ENCODE measurements at regions not wholly inside any gene's neighbourhood (a gene's known extent, or its start where the extent isn't known, plus 50 kb on each side); places are given as distances from the start of the nearest gene placed in this dataset.
"Not testable (repeated sequence)": the region's sequence is repeated elsewhere in the genome, so short reads cannot be mapped to it uniquely, and the experiment has no call there.

DNA sequence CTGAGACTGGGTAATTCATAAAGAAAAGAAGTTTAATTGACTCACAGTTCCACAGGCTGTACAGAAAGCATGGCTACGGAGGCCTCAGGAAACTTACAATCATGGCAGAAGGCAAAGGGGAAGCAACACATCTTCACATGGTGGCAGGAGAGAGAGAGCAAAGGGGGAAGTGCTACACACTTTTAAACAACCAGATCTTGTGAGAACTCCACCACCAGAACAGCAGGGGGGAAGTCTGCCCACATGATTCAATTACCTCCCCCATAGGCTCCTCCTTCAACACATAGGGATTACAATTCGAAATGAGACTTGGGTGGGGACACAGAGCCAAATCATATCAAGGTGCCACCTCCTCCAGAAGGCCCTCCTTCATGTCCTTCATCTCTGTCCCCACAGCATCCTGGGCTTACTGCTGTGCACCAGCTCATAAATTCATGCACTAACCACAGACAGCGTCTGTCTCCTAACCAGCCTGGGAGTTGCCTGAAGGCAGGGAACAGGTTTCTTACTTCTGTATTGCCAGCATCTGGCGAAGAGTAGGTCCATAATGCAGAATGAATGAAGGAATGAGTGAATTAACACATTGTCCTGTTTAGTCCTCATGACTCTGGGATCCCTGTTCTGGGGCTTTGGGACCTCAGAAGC is 74.4 kb downstream of the WSB1 start:
- Histone ChIP-seq H2AFZ (ENCODE audit: low read depth, low read length) (no peak overlapping the region), H3K4me2 (ENCODE audit: low read length) (no peak overlapping the region), H3K9ac (ENCODE audit: low read length) (no peak overlapping the region), H3K9me3 (ENCODE audit: insufficient read depth, low read depth, low read length) (no peaks in the 10 kb centered on the region), H3K4me1 (ENCODE audit: insufficient read depth, low read length) (peaks cover 11% of the 10 kb centered on the region), H3K4me3 (ENCODE audit: insufficient read depth, low read depth, low read length) (no peak overlapping the region), H3K36me3 (ENCODE audit: insufficient read depth, low read length) (no peaks in the 10 kb centered on the region), H3K27me3 (ENCODE audit: insufficient read depth, low read length) (no peaks in the 10 kb centered on the region), H4K20me1 (ENCODE audit: insufficient read depth, low read length) (no peaks in the 10 kb centered on the region), H3K79me2 (ENCODE audit: insufficient read depth, low read length) (no peaks in the 10 kb centered on the region), H3K27ac (ENCODE audit: low read depth, low read length) (no peak overlapping the region)
- Mint-ChIP-seq H3K4me3 (ENCODE audit: unreplicated experiment) (no peak overlapping the region), H3K36me3 (ENCODE audit: low read depth, unreplicated experiment) (peaks cover 2% of the 10 kb centered on the region), H3K27me3 (ENCODE audit: low read depth, unreplicated experiment) (peaks cover 4% of the 10 kb centered on the region), H3K4me1 (ENCODE audit: low read depth, unreplicated experiment) (peaks cover 37% of the 10 kb centered on the region), H3K9me3 (ENCODE audit: unreplicated experiment) (peaks cover 23% of the 10 kb centered on the region), H3K27ac (ENCODE audit: unreplicated experiment) (no peak overlapping the region)
- DNase-seq (ENCODE audit: low read depth) (no peak), FAIRE-seq (no peak)
- TF ChIP-seq, protein P1, sequence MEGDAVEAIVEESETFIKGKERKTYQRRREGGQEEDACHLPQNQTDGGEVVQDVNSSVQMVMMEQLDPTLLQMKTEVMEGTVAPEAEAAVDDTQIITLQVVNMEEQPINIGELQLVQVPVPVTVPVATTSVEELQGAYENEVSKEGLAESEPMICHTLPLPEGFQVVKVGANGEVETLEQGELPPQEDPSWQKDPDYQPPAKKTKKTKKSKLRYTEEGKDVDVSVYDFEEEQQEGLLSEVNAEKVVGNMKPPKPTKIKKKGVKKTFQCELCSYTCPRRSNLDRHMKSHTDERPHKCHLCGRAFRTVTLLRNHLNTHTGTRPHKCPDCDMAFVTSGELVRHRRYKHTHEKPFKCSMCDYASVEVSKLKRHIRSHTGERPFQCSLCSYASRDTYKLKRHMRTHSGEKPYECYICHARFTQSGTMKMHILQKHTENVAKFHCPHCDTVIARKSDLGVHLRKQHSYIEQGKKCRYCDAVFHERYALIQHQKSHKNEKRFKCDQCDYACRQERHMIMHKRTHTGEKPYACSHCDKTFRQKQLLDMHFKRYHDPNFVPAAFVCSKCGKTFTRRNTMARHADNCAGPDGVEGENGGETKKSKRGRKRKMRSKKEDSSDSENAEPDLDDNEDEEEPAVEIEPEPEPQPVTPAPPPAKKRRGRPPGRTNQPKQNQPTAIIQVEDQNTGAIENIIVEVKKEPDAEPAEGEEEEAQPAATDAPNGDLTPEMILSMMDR (IDR thresholded peaks at IDR 0.05; ENCODE audit: insufficient read depth, low read depth, low read length): no peak
- no peak for TF ChIP-seq EZH2 (IDR thresholded peaks at IDR 0.05; ENCODE audit: insufficient read depth, low read length)

DNA sequence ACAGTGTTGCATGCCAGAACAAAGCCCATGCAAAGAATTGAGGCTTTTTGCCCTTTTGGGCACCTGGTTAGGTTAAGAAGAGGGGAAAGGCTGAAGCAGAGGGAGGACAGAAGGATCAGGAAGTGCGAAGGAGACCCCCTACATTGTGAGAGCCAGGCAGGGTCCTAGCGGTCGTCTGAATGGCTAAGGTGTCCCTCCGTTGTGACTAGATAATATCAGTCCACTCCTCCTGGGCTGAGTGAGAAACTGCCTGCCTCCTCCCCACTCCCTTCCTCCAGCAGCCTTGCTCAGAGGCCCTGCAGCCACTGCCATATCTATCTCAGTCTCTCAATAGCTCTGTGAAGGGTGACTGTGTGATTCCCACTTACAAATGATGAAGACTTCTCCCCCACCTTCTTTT is 75.1 kb downstream of the WSB1 start:
- Histone ChIP-seq H3K4me3 (ENCODE audit: insufficient read depth, low read depth, low read length) (no peak overlapping the region), H3K9ac (ENCODE audit: low read length) (no peak overlapping the region), H3K27me3 (ENCODE audit: insufficient read depth, low read length) (no peaks in the 10 kb centered on the region), H2AFZ (ENCODE audit: low read depth, low read length) (no peak overlapping the region), H3K79me2 (ENCODE audit: insufficient read depth, low read length) (no peaks in the 10 kb centered on the region), H4K20me1 (ENCODE audit: insufficient read depth, low read length) (no peaks in the 10 kb centered on the region), H3K27ac (ENCODE audit: low read depth, low read length) (no peak overlapping the region), H3K4me1 (ENCODE audit: insufficient read depth, low read length) (peaks cover 4% of the 10 kb centered on the region), H3K36me3 (ENCODE audit: insufficient read depth, low read length) (no peaks in the 10 kb centered on the region), H3K9me3 (ENCODE audit: insufficient read depth, low read depth, low read length) (no peaks in the 10 kb centered on the region), H3K4me2 (ENCODE audit: low read length) (no peak overlapping the region)
- no peak for FAIRE-seq
- DNase-seq (ENCODE audit: low read depth): peak; percentile 22
- H3K9me3 Mint-ChIP-seq (ENCODE audit: unreplicated experiment): peaks cover 29% of the 10 kb centered on the region
- peaks cover 2% of the 10 kb centered on the region for H3K36me3 Mint-ChIP-seq (ENCODE audit: low read depth, unreplicated experiment)
- peaks cover 30% of the 10 kb centered on the region for H3K4me1 Mint-ChIP-seq (ENCODE audit: low read depth, unreplicated experiment)
- TF ChIP-seq, protein P1 (IDR thresholded peaks at IDR 0.05; ENCODE audit: insufficient read depth, low read depth, low read length): no peak
- TF ChIP-seq EZH2 (IDR thresholded peaks at IDR 0.05; ENCODE audit: insufficient read depth, low read length): no peak
- H3K27ac Mint-ChIP-seq (ENCODE audit: unreplicated experiment): no peak overlapping the region
- H3K4me3 Mint-ChIP-seq (ENCODE audit: unreplicated experiment): no peak overlapping the region
- H3K27me3 Mint-ChIP-seq (ENCODE audit: low read depth, unreplicated experiment): peaks cover 8% of the 10 kb centered on the region

DNA sequence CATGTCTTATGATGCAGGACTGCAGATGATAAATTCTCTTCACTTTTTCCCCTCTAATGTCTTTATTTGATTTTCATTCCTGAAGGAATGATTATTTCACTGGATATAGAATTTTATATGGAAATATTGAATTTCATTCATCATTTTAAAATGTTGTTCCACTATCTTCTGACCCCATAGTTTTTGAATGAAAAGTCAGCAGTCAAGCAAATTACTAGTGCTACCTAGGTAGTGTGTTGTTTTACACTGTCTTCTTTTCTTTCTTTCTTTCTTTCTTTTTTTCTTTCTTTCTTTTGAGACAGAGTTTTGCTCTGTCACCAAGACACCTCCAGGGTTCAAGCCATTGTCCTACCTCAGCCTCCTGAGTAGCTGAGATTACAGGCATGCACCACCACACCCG is 76.9 kb downstream of the WSB1 start:
- H3K27me3 ChIP-seq (ENCODE audit: insufficient read depth, low read length): no peaks in the 10 kb centered on the region
- peaks cover 19% of the 10 kb centered on the region for H3K4me1 Mint-ChIP-seq (ENCODE audit: low read depth, unreplicated experiment)
- no peaks in the 10 kb centered on the region for H4K20me1 ChIP-seq (ENCODE audit: insufficient read depth, low read length)
- H3K27ac Mint-ChIP-seq (ENCODE audit: unreplicated experiment): no peak overlapping the region
- no peak overlapping the region for H2AFZ ChIP-seq (ENCODE audit: low read depth, low read length)
- H3K4me3 ChIP-seq (ENCODE audit: insufficient read depth, low read depth, low read length): no peak overlapping the region
- FAIRE-seq: no peak
- H3K9me3 Mint-ChIP-seq (ENCODE audit: unreplicated experiment): peaks cover 40% of the 10 kb centered on the region
- H3K9ac ChIP-seq (ENCODE audit: low read length): no peak overlapping the region
- peaks cover 8% of the 10 kb centered on the region for H3K27me3 Mint-ChIP-seq (ENCODE audit: low read depth, unreplicated experiment)
- no peaks in the 10 kb centered on the region for H3K9me3 ChIP-seq (ENCODE audit: insufficient read depth, low read depth, low read length)
- H3K79me2 ChIP-seq (ENCODE audit: insufficient read depth, low read length): no peaks in the 10 kb centered on the region
- no peak for TF ChIP-seq EZH2 (IDR thresholded peaks at IDR 0.05; ENCODE audit: insufficient read depth, low read length)
- TF ChIP-seq, protein P1 (IDR thresholded peaks at IDR 0.05; ENCODE audit: insufficient read depth, low read depth, low read length): no peak
- H3K36me3 ChIP-seq (ENCODE audit: insufficient read depth, low read length): no peaks in the 10 kb centered on the region
- H3K4me1 ChIP-seq (ENCODE audit: insufficient read depth, low read length): no peaks in the 10 kb centered on the region
- no peak overlapping the region for H3K27ac ChIP-seq (ENCODE audit: low read depth, low read length)
- DNase-seq (ENCODE audit: low read depth): no peak
- no peak overlapping the region for H3K4me3 Mint-ChIP-seq (ENCODE audit: unreplicated experiment)
- H3K4me2 ChIP-seq (ENCODE audit: low read length): no peak overlapping the region
- H3K36me3 Mint-ChIP-seq (ENCODE audit: low read depth, unreplicated experiment): peaks cover 5% of the 10 kb centered on the region

DNA sequence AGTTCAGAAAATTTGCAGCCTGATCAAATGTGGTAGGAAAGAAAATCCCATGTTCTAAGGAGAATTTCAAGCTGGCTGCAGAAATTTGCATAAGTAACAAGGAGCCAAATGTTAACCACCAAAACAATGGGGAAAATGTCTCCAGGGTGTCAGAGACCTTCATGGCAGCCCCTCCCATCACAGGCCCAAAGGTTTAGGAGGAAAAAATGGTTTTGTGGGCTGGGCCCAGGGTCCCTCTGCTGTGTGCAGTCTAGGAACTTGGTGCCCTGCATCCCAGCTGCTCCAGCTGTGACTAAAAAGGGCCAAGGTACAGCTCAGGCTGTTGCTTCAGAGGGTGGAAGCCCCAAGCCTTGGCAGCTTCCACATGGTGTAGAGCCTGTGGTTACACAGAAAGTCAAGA is 79.8 kb downstream of the WSB1 start:
- FAIRE-seq: not testable (repeated sequence)

More for the DNA sequence above, 79.8 kb downstream of the WSB1 start:
- not testable (repeated sequence) for H3K4me1 Mint-ChIP-seq (ENCODE audit: low read depth, unreplicated experiment); H3K4me1 ChIP-seq (ENCODE audit: insufficient read depth, low read length); H3K27me3 ChIP-seq (ENCODE audit: insufficient read depth, low read length); H3K4me3 Mint-ChIP-seq (ENCODE audit: unreplicated experiment); H3K4me3 ChIP-seq (ENCODE audit: insufficient read depth, low read depth, low read length); H2AFZ ChIP-seq (ENCODE audit: low read depth, low read length); H4K20me1 ChIP-seq (ENCODE audit: insufficient read depth, low read length); H3K27ac Mint-ChIP-seq (ENCODE audit: unreplicated experiment); H3K36me3 Mint-ChIP-seq (ENCODE audit: low read depth, unreplicated experiment); H3K36me3 ChIP-seq (ENCODE audit: insufficient read depth, low read length); H3K9me3 ChIP-seq (ENCODE audit: insufficient read depth, low read depth, low read length); H3K9ac ChIP-seq (ENCODE audit: low read length); DNase-seq (ENCODE audit: low read depth); H3K79me2 ChIP-seq (ENCODE audit: insufficient read depth, low read length); H3K27ac ChIP-seq (ENCODE audit: low read depth, low read length); H3K4me2 ChIP-seq (ENCODE audit: low read length)
- H3K9me3 Mint-ChIP-seq (ENCODE audit: unreplicated experiment): peaks cover 38% of the 10 kb centered on the region
- peaks cover 11% of the 10 kb centered on the region for H3K27me3 Mint-ChIP-seq (ENCODE audit: low read depth, unreplicated experiment)
